DOHH2 (cell line): ENCODE measurements at regions not wholly inside any gene's neighbourhood (a gene's known extent, or its start where the extent isn't known, plus 50 kb on each side); places are given as distances from the start of the nearest gene placed in this dataset.

Experiments used
- H3F3A ChIP-seq: fragments of 200-600 bp; sonication (generic), shearing (Covaris generic); 2 replicates; pipeline ENCODE4 v1.6.0; 2016; ENCODE audit warnings: antibody characterized with exemption, mild to moderate bottlenecking; ENCODE audit not compliant: control insufficient read depth, insufficient read depth
- H3K27ac ChIP-seq: fragments of 200-600 bp; sonication (generic); 2 replicates; pipeline ENCODE4 v1.5.1; 2014; ENCODE audit warnings: low read depth, mild to moderate bottlenecking, low read length, moderate library complexity
- H3K27me3 ChIP-seq: fragments of 200-600 bp; sonication (generic); 2 replicates; pipeline ENCODE4 v1.6.1; 2014; ENCODE audit warnings: mild to moderate bottlenecking, low read length, mixed read lengths; ENCODE audit not compliant: control insufficient read depth
- H3K36me3 ChIP-seq: fragments of 200-600 bp; sonication (generic); 2 replicates; pipeline ENCODE4 v1.6.1; 2014; ENCODE audit warnings: mild to moderate bottlenecking, low read length, moderate library complexity, mixed read lengths; ENCODE audit not compliant: control insufficient read depth
- H3K4me1 ChIP-seq: fragments of 200-600 bp; sonication (generic); 2 replicates; pipeline ENCODE4 v1.6.1; 2014; ENCODE audit warnings: mild to moderate bottlenecking, low read length, mixed read lengths; ENCODE audit not compliant: control insufficient read depth
- H3K4me2 ChIP-seq: fragments of 200-600 bp; sonication (generic); 2 replicates; pipeline ENCODE4 v1.6.0; 2014; ENCODE audit warnings: mild to moderate bottlenecking, low read length, moderate library complexity
- H3K4me3 ChIP-seq: fragments of 200-600 bp; sonication (generic); 2 replicates; pipeline ENCODE4 v1.5.1; 2014; ENCODE audit warnings: mild to moderate bottlenecking, low read length, mixed read lengths
- H3K79me2 ChIP-seq: fragments of 200-600 bp; sonication (generic); 2 replicates; pipeline ENCODE4 v1.6.1; 2014; ENCODE audit warnings: mild to moderate bottlenecking, low read length, mixed read lengths; ENCODE audit not compliant: control insufficient read depth
- H3K9me2 ChIP-seq: fragments of 200-600 bp; sonication (generic); replicated peaks from 2 replicates; pipeline ENCODE4 v1.6.1; 2014; ENCODE audit warnings: mild to moderate bottlenecking, low read length, mixed read lengths; ENCODE audit not compliant: control insufficient read depth
- H3K9me3 ChIP-seq: fragments of 200-600 bp; sonication (generic); 2 replicates; pipeline ENCODE4 v1.6.1; 2014; ENCODE audit warnings: antibody characterized with exemption, low read length, mixed read lengths; ENCODE audit not compliant: control insufficient read depth, insufficient read depth
- H4K20me1 ChIP-seq: fragments of 200-600 bp; sonication (generic); 2 replicates; pipeline ENCODE4 v1.6.0; 2014; ENCODE audit warnings: low read depth, mild to moderate bottlenecking, antibody characterized with exemption, low read length, moderate library complexity; ENCODE audit not compliant: control insufficient read depth, insufficient read depth
- CTCF ChIP-seq: fragments of 200-600 bp; sonication (generic); IDR thresholded peaks from one replicate; pipeline ENCODE4 v1.5.1; 2014; ENCODE audit warnings: antibody characterized with exemption, mild to moderate bottlenecking, low read depth, low read length; ENCODE audit not compliant: poor library complexity, severe bottlenecking
- EZH2phosphoT487 ChIP-seq: fragments of 200-600 bp; sonication (generic); IDR thresholded peaks from 2 replicates; pipeline ENCODE4 v1.6.1; 2017; ENCODE audit warnings: borderline replicate concordance, mild to moderate bottlenecking, antibody characterized with exemption, low read length, moderate library complexity, mixed read lengths

- H3K4me2 ChIP-seq: no peak overlapping the region
- TF ChIP-seq EZH2phosphoT487 (no peak), CTCF (no peak)
- H3K27ac ChIP-seq: no peak overlapping the region
Measured at GRCh38 chr14:37720131-37720530, 124.7 kb downstream of the TTC6 start.

GRCh38 chr14:37721976-37722659, 126.7 kb downstream of the TTC6 start:
- no peaks in the 10 kb centered on the region for H3K4me1 ChIP-seq
- no peaks in the 10 kb centered on the region for H3K27me3 ChIP-seq
- H3K27ac ChIP-seq: no peak overlapping the region
- no peaks in the 10 kb centered on the region for H3K9me2 ChIP-seq
- H4K20me1 ChIP-seq: no peaks in the 10 kb centered on the region
- H3F3A ChIP-seq: no peaks in the 10 kb centered on the region
- H3K36me3 ChIP-seq: no peaks in the 10 kb centered on the region
- H3K9me3 ChIP-seq: no peaks in the 10 kb centered on the region
- no peak overlapping the region for H3K4me3 ChIP-seq
- H3K79me2 ChIP-seq: no peaks in the 10 kb centered on the region
- H3K4me2 ChIP-seq: no peak overlapping the region
- TF ChIP-seq CTCF (no peak), EZH2phosphoT487 (no peak)

More at GRCh38 chr14:37720131-37720530, 124.7 kb downstream of the TTC6 start:
- Histone ChIP-seq H3K27me3 (no peaks in the 10 kb centered on the region), H3K79me2 (no peaks in the 10 kb centered on the region), H3K9me3 (no peaks in the 10 kb centered on the region), H3F3A (no peaks in the 10 kb centered on the region), H3K36me3 (no peaks in the 10 kb centered on the region), H3K4me3 (no peak overlapping the region), H3K4me1 (no peaks in the 10 kb centered on the region), H4K20me1 (no peaks in the 10 kb centered on the region), H3K9me2 (no peaks in the 10 kb centered on the region)

- Histone ChIP-seq H3F3A (no peaks in the 10 kb centered on the region), H3K79me2 (no peaks in the 10 kb centered on the region), H3K4me1 (no peaks in the 10 kb centered on the region), H3K4me3 (no peak overlapping the region), H3K27me3 (no peaks in the 10 kb centered on the region), H3K27ac (no peak overlapping the region), H3K4me2 (no peak overlapping the region), H3K9me2 (no peaks in the 10 kb centered on the region), H4K20me1 (no peaks in the 10 kb centered on the region), H3K9me3 (no peaks in the 10 kb centered on the region), H3K36me3 (no peaks in the 10 kb centered on the region)
- TF ChIP-seq CTCF: no peak
- no peak for TF ChIP-seq EZH2phosphoT487
Measured at GRCh38 chr14:37723515-37723914, 128.1 kb downstream of the TTC6 start.

GRCh38 chr14:37726708-37727107, 131.3 kb downstream of the TTC6 start:
- no peaks in the 10 kb centered on the region for H3K36me3 ChIP-seq
- no peak overlapping the region for H3K4me2 ChIP-seq
- no peak for TF ChIP-seq CTCF
- no peak for TF ChIP-seq EZH2phosphoT487
- H3K9me3 ChIP-seq: no peaks in the 10 kb centered on the region
- no peaks in the 10 kb centered on the region for H3K4me1 ChIP-seq
- H3K27me3 ChIP-seq: no peaks in the 10 kb centered on the region
- no peaks in the 10 kb centered on the region for H3F3A ChIP-seq
- H3K4me3 ChIP-seq: no peak overlapping the region
- no peak overlapping the region for H3K27ac ChIP-seq
- no peaks in the 10 kb centered on the region for H4K20me1 ChIP-seq
- no peaks in the 10 kb centered on the region for H3K9me2 ChIP-seq
- H3K79me2 ChIP-seq: no peaks in the 10 kb centered on the region
